PC-9 (cell line): ENCODE measurements at regions not wholly inside any gene's neighbourhood (a gene's known extent, or its start where the extent isn't known, plus 50 kb on each side); places are given as distances from the start of the nearest gene placed in this dataset.

Experiments
- BruUV-seq: library from RNA; stranded (reverse); fragments of 400-500 nt; replicated peaks from 2 replicates; lab custom pipeline; 2021; lab: Mats Ljungman, UMichigan
- CTCF ChIA-PET: fragments of 300-600 bp; sonication (Branson Sonifier 250); formaldehyde crosslinking; loops from one replicate; lab custom pipeline; 2022; ENCODE audit warnings: antibody characterized with exemption; lab: Charles Lee
- POLR2A ChIA-PET: fragments of 300-600 bp; sonication (Branson Sonifier 250); formaldehyde crosslinking; loops from one replicate; lab custom pipeline; 2022; ENCODE audit warnings: antibody characterized with exemption; ENCODE audit not compliant: unreplicated experiment; lab: Charles Lee
- DNase-seq, 2 experiments: peaks; one replicate each; pipeline versions ENCODE4 v3.0.0 to v3.0.0-alpha.2; 2015 to 2022; ENCODE audit warnings: mixed read lengths in 1 of 2
- H2AFZ ChIP-seq: fragments of 200-600 bp; sonication (generic); 2 replicates; pipeline ENCODE4 v1.8.1; 2017; ENCODE audit warnings: antibody characterized with exemption
- H3F3A ChIP-seq: fragments of 200-600 bp; sonication (generic); 2 replicates; pipeline ENCODE4 v1.8.1; 2017; ENCODE audit warnings: antibody characterized with exemption, mild to moderate bottlenecking, low read depth; ENCODE audit not compliant: insufficient read depth
- H3K27ac ChIP-seq: fragments of 200-600 bp; sonication (generic); 2 replicates; pipeline ENCODE4 v1.6.1; 2016; ENCODE audit warnings: mixed run types
- H3K27me3 ChIP-seq: fragments of 200-600 bp; sonication (generic); 2 replicates; pipeline ENCODE4 v1.6.1; 2016; ENCODE audit warnings: low read depth, mixed run types; ENCODE audit not compliant: insufficient read depth
- H3K36me3 ChIP-seq: fragments of 200-600 bp; sonication (generic); 2 replicates; pipeline ENCODE4 v1.6.1; 2016; ENCODE audit warnings: low read depth, mixed run types
- H3K4me1 ChIP-seq: fragments of 200-600 bp; sonication (generic); replicated peaks from 2 replicates; pipeline ENCODE4 v1.6.1; 2016; ENCODE audit warnings: mixed run types; ENCODE audit not compliant: insufficient read depth
- H3K4me2 ChIP-seq: fragments of 200-600 bp; sonication (generic); 2 replicates; pipeline ENCODE4 v1.6.1; 2017; ENCODE audit warnings: mixed run types
- H3K4me3 ChIP-seq: fragments of 200-600 bp; sonication (generic); 2 replicates; pipeline ENCODE4 v1.6.1; 2016; ENCODE audit warnings: mixed run types
- H3K79me2 ChIP-seq: fragments of 200-600 bp; sonication (generic); 2 replicates; pipeline ENCODE4 v1.6.1; 2017; ENCODE audit warnings: low read depth, mixed run types
- H3K9me2 ChIP-seq: fragments of 200-600 bp; sonication (generic); 2 replicates; pipeline ENCODE4 v1.8.1; 2017; ENCODE audit warnings: mild to moderate bottlenecking; ENCODE audit not compliant: insufficient read depth
- H3K9me3 ChIP-seq: fragments of 200-600 bp; sonication (generic); 2 replicates; pipeline ENCODE4 v1.8.1; 2016; ENCODE audit warnings: low read depth; ENCODE audit not compliant: insufficient read depth
- H4K20me1 ChIP-seq: fragments of 200-600 bp; sonication (generic); 2 replicates; pipeline ENCODE4 v1.8.1; 2017; ENCODE audit not compliant: insufficient read depth
- EZH2 ChIP-seq: fragments of 200-600 bp; sonication (generic); IDR thresholded peaks from 2 replicates; pipeline ENCODE4 v1.8.0; 2017; ENCODE audit warnings: antibody characterized with exemption, low read depth
- intact Hi-C: fragments of 100-400 bp; cut with micrococcal nuclease; formaldehyde crosslinking; loops from one replicate; pipeline ENCODE4 v1.10.0; 2022; ENCODE audit not compliant: unreplicated experiment
- TF ChIP-seq, protein P1 (sequence below): fragments of 200-600 bp; sonication (generic); conservative IDR thresholded peaks from 2 replicates; pipeline ENCODE4 v1.6.1; 2017; ENCODE audit warnings: mixed run types, antibody characterized with exemption, mild to moderate bottlenecking, moderate library complexity

DNA sequence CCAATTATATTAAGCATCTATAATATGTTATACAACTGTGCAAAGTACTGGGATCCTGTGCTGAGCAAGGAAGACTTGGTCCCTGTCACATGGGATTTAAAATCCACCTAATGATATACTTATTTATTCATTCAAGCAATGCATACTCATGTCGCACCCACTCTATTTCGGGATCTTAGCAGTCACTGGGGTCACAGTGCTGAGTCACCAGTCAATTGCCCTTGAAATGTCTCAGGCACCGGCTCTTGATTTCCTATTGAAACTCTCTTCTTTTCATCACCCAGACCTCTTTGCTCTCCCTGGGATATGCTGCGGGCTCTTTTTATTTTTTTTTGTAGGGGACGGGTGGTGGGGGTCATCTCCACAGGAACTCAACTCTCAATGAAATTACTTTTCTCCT is 194.5 kb upstream of the GAP43 start:
- H3K79me2 ChIP-seq, result no peaks in the 10 kb centered on the region
- no peaks in the 10 kb centered on the region for H3F3A ChIP-seq
- ChIA-PET POLR2A (no interaction called here), CTCF (interaction anchor here (0.6 kb wide), 1 partner anchor 146 kb away, joined by 3 read pairs; no protein-coding TSS in a partner anchor)
- BruUV-seq, result no TSS peak
- no peak overlapping the region for H3K4me2 ChIP-seq
- H3K27ac ChIP-seq, result no peak overlapping the region
- no peak overlapping the region for H2AFZ ChIP-seq
- DNase-seq, result no peak
- no peaks in the 10 kb centered on the region for H3K9me3 ChIP-seq
- no peak for TF ChIP-seq EZH2
- TF ChIP-seq, protein P1, sequence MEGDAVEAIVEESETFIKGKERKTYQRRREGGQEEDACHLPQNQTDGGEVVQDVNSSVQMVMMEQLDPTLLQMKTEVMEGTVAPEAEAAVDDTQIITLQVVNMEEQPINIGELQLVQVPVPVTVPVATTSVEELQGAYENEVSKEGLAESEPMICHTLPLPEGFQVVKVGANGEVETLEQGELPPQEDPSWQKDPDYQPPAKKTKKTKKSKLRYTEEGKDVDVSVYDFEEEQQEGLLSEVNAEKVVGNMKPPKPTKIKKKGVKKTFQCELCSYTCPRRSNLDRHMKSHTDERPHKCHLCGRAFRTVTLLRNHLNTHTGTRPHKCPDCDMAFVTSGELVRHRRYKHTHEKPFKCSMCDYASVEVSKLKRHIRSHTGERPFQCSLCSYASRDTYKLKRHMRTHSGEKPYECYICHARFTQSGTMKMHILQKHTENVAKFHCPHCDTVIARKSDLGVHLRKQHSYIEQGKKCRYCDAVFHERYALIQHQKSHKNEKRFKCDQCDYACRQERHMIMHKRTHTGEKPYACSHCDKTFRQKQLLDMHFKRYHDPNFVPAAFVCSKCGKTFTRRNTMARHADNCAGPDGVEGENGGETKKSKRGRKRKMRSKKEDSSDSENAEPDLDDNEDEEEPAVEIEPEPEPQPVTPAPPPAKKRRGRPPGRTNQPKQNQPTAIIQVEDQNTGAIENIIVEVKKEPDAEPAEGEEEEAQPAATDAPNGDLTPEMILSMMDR, result no peak
- H4K20me1 ChIP-seq, result no peaks in the 10 kb centered on the region
- H3K36me3 ChIP-seq, result no peaks in the 10 kb centered on the region
- no peak overlapping the region for H3K4me3 ChIP-seq
- H3K4me1 ChIP-seq, result no peaks in the 10 kb centered on the region
- H3K9me2 ChIP-seq, result no peaks in the 10 kb centered on the region
- no peaks in the 10 kb centered on the region for H3K27me3 ChIP-seq
- intact Hi-C loops, result no loop called here

- Histone ChIP-seq H3F3A (no peaks in the 10 kb centered on the region), H4K20me1 (no peaks in the 10 kb centered on the region), H3K27ac (no peak overlapping the region), H3K36me3 (no peaks in the 10 kb centered on the region), H3K4me1 (peaks cover 7% of the 10 kb centered on the region; the same call in 1 of the 2 replicates), H3K9me2 (no peaks in the 10 kb centered on the region), H3K4me2 (no peak overlapping the region), H2AFZ (no peak overlapping the region), H3K27me3 (no peaks in the 10 kb centered on the region), H3K4me3 (no peak overlapping the region), H3K9me3 (no peaks in the 10 kb centered on the region), H3K79me2 (no peaks in the 10 kb centered on the region)
- intact Hi-C loops, result loop anchor here (2.0 to 5.0 kb wide), 3 partner anchors 218 to 290 kb away; partner anchors contain the start of gene ZBTB20
- peak; percentile 48 to 52 for DNase-seq
- POLR2A ChIA-PET, result no interaction called here
- CTCF ChIA-PET, result no interaction called here
- TF ChIP-seq EZH2, result no peak
- TF ChIP-seq, protein P1, result peak; percentile 35; the same call in 1 of the 2 replicates
- BruUV-seq, result no TSS peak
These were observed 186.5 kb upstream of the GAP43 start for GRCh38 chr3:115436767-115437301.

DNA sequence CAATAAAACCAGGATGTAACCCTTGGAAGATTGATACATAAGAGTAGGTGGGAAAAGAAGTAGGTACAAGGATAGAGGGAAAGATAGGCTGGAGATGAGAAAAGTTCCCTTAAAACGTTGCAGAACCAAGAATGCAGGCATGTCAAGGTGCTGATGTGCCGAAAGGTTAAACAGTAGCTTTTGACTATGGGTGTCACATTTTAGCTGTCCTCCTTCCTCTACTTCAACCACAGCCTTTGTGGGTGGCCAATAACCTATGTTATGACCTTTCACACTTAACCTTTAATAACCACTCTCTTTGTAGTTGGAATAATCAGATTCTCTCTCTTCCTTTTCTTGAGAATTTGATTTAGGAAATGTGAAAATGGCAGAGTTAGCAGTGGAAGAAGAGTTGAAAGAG is 184.5 kb upstream of the GAP43 start:
- H3K27ac ChIP-seq, result no peak overlapping the region
- CTCF ChIA-PET, result no interaction called here
- no peaks in the 10 kb centered on the region for H3K9me2 ChIP-seq
- no peaks in the 10 kb centered on the region for H3K27me3 ChIP-seq
- no TSS peak for BruUV-seq
- H3K36me3 ChIP-seq, result no peaks in the 10 kb centered on the region
- no peak overlapping the region for H3K4me3 ChIP-seq
- H3K4me1 ChIP-seq, result peaks cover 7% of the 10 kb centered on the region; the same call in 1 of the 2 replicates
- H4K20me1 ChIP-seq, result no peaks in the 10 kb centered on the region
- no peaks in the 10 kb centered on the region for H3F3A ChIP-seq
- POLR2A ChIA-PET, result no interaction called here
- TF ChIP-seq, protein P1, result no peak
- no peak for TF ChIP-seq EZH2
- H3K79me2 ChIP-seq, result no peaks in the 10 kb centered on the region
- no peak for DNase-seq
- H2AFZ ChIP-seq, result no peak overlapping the region
- no peaks in the 10 kb centered on the region for H3K9me3 ChIP-seq
- no peak overlapping the region for H3K4me2 ChIP-seq
- intact Hi-C loops, result loop anchor here (5.0 kb wide), 2 partner anchors 254 to 291 kb away; partner anchors contain the start of gene ZBTB20
